CD4-positive, CD25-positive, alpha-beta regulatory T cell (primary cell): ENCODE measurements at regions not wholly inside any gene's neighbourhood (a gene's known extent, or its start where the extent isn't known, plus 50 kb on each side); places are given as distances from the start of the nearest gene placed in this dataset.

ENCODE experiments used
- ATAC-seq, 2 donors: fragments of 150-1000 bp; cut with Tn5 transposase; one replicate each; pipeline ENCODE4 v1.10.0; 2021; ENCODE audit warnings: low read depth in 2 of 2, moderate number of reproducible peaks in 2 of 2, moderate library complexity in 1 of 2
- DNase-seq, 3 donors: peaks; one replicate each; pipeline versions ENCODE4 v3.0.0 to v3.0.0-alpha.2; 2012 to 2022; ENCODE audit warnings: mixed read lengths in 1 of 3
- H3K27ac ChIP-seq: one replicate; pipeline ENCODE4 v1.7.0; 2013; ENCODE audit warnings: mild to moderate bottlenecking, low read length; ENCODE audit not compliant: insufficient read depth, poor library complexity, severe bottlenecking
- H3K27me3 ChIP-seq: one replicate; pipeline ENCODE4 v1.7.0; 2013; ENCODE audit warnings: low read length; ENCODE audit not compliant: control insufficient read depth, insufficient read depth
- H3K36me3 ChIP-seq: one replicate; pipeline ENCODE4 v1.7.0; 2013; ENCODE audit warnings: mild to moderate bottlenecking, low read length, moderate library complexity; ENCODE audit not compliant: control insufficient read depth, insufficient read depth
- H3K4me1 ChIP-seq: 2 replicates; pipeline ENCODE4 v1.7.0; 2013; ENCODE audit warnings: mild to moderate bottlenecking, low read length; ENCODE audit not compliant: insufficient read depth, control insufficient read depth, poor library complexity, severe bottlenecking
- H3K4me3 ChIP-seq: one replicate; pipeline ENCODE4 v1.7.0; 2013; ENCODE audit warnings: low read depth, mild to moderate bottlenecking, low read length, moderate library complexity
- H3K9me3 ChIP-seq, 2 experiments: 1 replicate in 1 of 2; 2 replicates in 1 of 2; pipeline ENCODE4 v1.7.0; 2013; ENCODE audit warnings: low read length in 2 of 2, mild to moderate bottlenecking in 1 of 2, moderate library complexity in 1 of 2; ENCODE audit not compliant: control insufficient read depth in 2 of 2
- H3K27ac Mint-ChIP-seq, 3 donors: one replicate each; pipeline ENCODE4 v1.8.0; 2020 to 2022; ENCODE audit warnings: mild to moderate bottlenecking in 3 of 3, mixed read lengths in 3 of 3, moderate library complexity in 2 of 3
- H3K27me3 Mint-ChIP-seq: one replicate; pipeline ENCODE4 v1.8.0; 2022; ENCODE audit warnings: mild to moderate bottlenecking, mixed read lengths
- H3K36me3 Mint-ChIP-seq: one replicate; pipeline ENCODE4 v1.8.0; 2020; ENCODE audit warnings: mixed read lengths
- H3K4me1 Mint-ChIP-seq, 4 donors: one replicate each; pipeline ENCODE4 v1.8.0; 2020 to 2022; ENCODE audit warnings: mixed read lengths in 4 of 4, mild to moderate bottlenecking in 1 of 4
- H3K4me3 Mint-ChIP-seq, 4 donors: one replicate each; pipeline ENCODE4 v1.8.0; 2020 to 2022; ENCODE audit warnings: mild to moderate bottlenecking in 4 of 4, mixed read lengths in 4 of 4, moderate library complexity in 3 of 4
- H3K9me3 Mint-ChIP-seq, 7 donors: one replicate each; pipeline ENCODE4 v1.8.0; 2020 to 2022; ENCODE audit warnings: mixed read lengths in 7 of 7, mild to moderate bottlenecking in 3 of 7, moderate library complexity in 2 of 7

DNA sequence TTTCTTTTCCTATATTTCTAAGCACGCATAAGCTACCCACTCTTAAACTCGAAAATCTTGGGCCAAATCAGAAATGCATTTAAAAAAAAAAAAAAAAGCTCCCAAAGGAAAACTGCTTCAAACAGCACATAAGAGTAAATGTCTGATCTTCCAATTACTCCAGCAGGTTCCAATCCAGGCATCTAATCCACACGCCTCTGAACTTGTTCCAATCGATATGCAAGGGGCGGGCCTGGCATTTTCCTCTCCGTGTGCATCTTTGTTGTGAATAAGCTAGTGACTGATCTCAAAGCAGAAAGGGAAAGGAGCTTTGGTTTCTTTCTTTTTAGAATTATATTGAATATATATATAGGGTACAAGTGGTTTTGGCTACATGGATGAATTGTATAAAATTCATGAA lies 365.5 kb downstream of the PRDM2 start:
- H3K27me3 Mint-ChIP-seq: no peaks in the 10 kb centered on the region

GRCh38 chr1:14067036-14067435 lies 367.0 kb downstream of the PRDM2 start:
- H3K27me3 Mint-ChIP-seq: no peaks in the 10 kb centered on the region
- no peaks in the 10 kb centered on the region for H3K4me1 Mint-ChIP-seq
- H3K27ac ChIP-seq: no peak overlapping the region
- no peaks in the 10 kb centered on the region for H3K4me1 ChIP-seq
- no peaks in the 10 kb centered on the region for H3K36me3 ChIP-seq
- no peaks in the 10 kb centered on the region for H3K9me3 ChIP-seq
- H3K4me3 Mint-ChIP-seq: no peak overlapping the region
- DNase-seq: no peak
- H3K9me3 Mint-ChIP-seq: no peaks in the 10 kb centered on the region
- no peak overlapping the region for H3K4me3 ChIP-seq
- no peak for ATAC-seq
- H3K27ac Mint-ChIP-seq: no peak overlapping the region
- H3K36me3 Mint-ChIP-seq: no peaks in the 10 kb centered on the region
- H3K27me3 ChIP-seq: no peaks in the 10 kb centered on the region

More for the DNA sequence above, 365.5 kb downstream of the PRDM2 start:
- Mint-ChIP-seq H3K27ac (no peak overlapping the region), H3K4me3 (no peak overlapping the region), H3K4me1 (no peaks in the 10 kb centered on the region), H3K9me3 (peaks cover 0 to 4% (median 0%) of the 10 kb centered on the region in 7 donors), H3K36me3 (no peaks in the 10 kb centered on the region)
- Histone ChIP-seq H3K9me3 (no peaks in the 10 kb centered on the region), H3K27ac (no peak overlapping the region), H3K27me3 (no peaks in the 10 kb centered on the region), H3K4me3 (no peak overlapping the region), H3K36me3 (no peaks in the 10 kb centered on the region), H3K4me1 (no peaks in the 10 kb centered on the region)
- ATAC-seq: no peak
- no peak for DNase-seq

GRCh38 chr1:14067711-14068110 lies 367.7 kb downstream of the PRDM2 start:
- no peaks in the 10 kb centered on the region for H3K27me3 ChIP-seq
- DNase-seq: no peak
- no peaks in the 10 kb centered on the region for H3K4me1 Mint-ChIP-seq

GRCh38 chr1:14071581-14071980 lies 371.6 kb downstream of the PRDM2 start:
- H3K27me3 ChIP-seq: no peaks in the 10 kb centered on the region
- ATAC-seq: no peak
- Mint-ChIP-seq H3K4me3 (no peak overlapping the region), H3K36me3 (no peaks in the 10 kb centered on the region), H3K27me3 (no peaks in the 10 kb centered on the region), H3K4me1 (no peaks in the 10 kb centered on the region), H3K27ac (no peak overlapping the region), H3K9me3 (peaks cover 0 to 2% (median 0%) of the 10 kb centered on the region in 7 donors)
- H3K27ac ChIP-seq: no peak overlapping the region
- no peak for DNase-seq
- no peaks in the 10 kb centered on the region for H3K36me3 ChIP-seq
- no peak overlapping the region for H3K4me3 ChIP-seq
- H3K4me1 ChIP-seq: no peaks in the 10 kb centered on the region
- H3K9me3 ChIP-seq: no peaks in the 10 kb centered on the region

More at GRCh38 chr1:14067711-14068110, 367.7 kb downstream of the PRDM2 start:
- Histone ChIP-seq H3K4me1 (no peaks in the 10 kb centered on the region), H3K9me3 (no peaks in the 10 kb centered on the region), H3K4me3 (no peak overlapping the region), H3K27ac (no peak overlapping the region), H3K36me3 (no peaks in the 10 kb centered on the region)
- no peak overlapping the region for H3K4me3 Mint-ChIP-seq
- no peaks in the 10 kb centered on the region for H3K27me3 Mint-ChIP-seq
- ATAC-seq: no peak
- no peaks in the 10 kb centered on the region for H3K36me3 Mint-ChIP-seq
- H3K9me3 Mint-ChIP-seq: no peaks in the 10 kb centered on the region
- H3K27ac Mint-ChIP-seq: no peak overlapping the region

DNA sequence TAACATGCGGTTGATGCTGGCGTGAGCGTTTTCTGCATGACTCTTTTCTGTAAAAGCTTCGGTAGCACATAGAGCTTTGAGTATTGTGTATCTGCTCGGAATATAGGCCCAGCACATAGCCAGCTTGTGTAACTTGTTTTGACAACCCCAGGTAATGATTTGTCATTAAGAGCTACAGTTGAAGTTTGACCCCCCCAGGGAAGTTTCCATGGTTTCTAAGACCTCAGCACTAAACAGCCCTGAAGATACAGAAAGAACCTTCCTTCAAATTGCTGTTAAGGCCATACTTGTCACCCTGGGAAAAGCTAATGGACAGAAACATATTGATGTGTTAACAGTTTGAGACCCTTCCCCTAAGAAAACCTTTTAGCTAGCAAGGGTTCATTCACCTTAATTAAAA lies 380.7 kb downstream of the PRDM2 start:
- no peaks in the 10 kb centered on the region for H3K36me3 ChIP-seq
- no peaks in the 10 kb centered on the region for H3K4me1 ChIP-seq
- ATAC-seq: no peak
- H3K27ac ChIP-seq: no peak overlapping the region
- no peaks in the 10 kb centered on the region for H3K36me3 Mint-ChIP-seq
- H3K9me3 Mint-ChIP-seq: peaks cover 0 to 7% (median 0%) of the 10 kb centered on the region in 7 donors
- no peak overlapping the region for H3K27ac Mint-ChIP-seq
- no peaks in the 10 kb centered on the region for H3K4me1 Mint-ChIP-seq
- no peak for DNase-seq
- H3K27me3 Mint-ChIP-seq: peaks cover 5% of the 10 kb centered on the region
- H3K4me3 ChIP-seq: no peak overlapping the region
- no peak overlapping the region for H3K4me3 Mint-ChIP-seq
- H3K27me3 ChIP-seq: no peaks in the 10 kb centered on the region
- no peaks in the 10 kb centered on the region for H3K9me3 ChIP-seq

GRCh38 chr1:14082331-14082730 lies 382.3 kb downstream of the PRDM2 start:
- no peak for DNase-seq

GRCh38 chr1:14083277-14083676 lies 383.3 kb downstream of the PRDM2 start:
- Mint-ChIP-seq H3K36me3 (no peaks in the 10 kb centered on the region), H3K4me1 (no peaks in the 10 kb centered on the region), H3K9me3 (peaks cover 0 to 7% (median 0%) of the 10 kb centered on the region in 7 donors), H3K27ac (no peak overlapping the region), H3K4me3 (no peak overlapping the region), H3K27me3 (peaks cover 5% of the 10 kb centered on the region)
- Histone ChIP-seq H3K36me3 (no peaks in the 10 kb centered on the region), H3K27ac (no peak overlapping the region), H3K9me3 (no peaks in the 10 kb centered on the region), H3K4me3 (no peak overlapping the region), H3K4me1 (no peaks in the 10 kb centered on the region), H3K27me3 (no peaks in the 10 kb centered on the region)
- DNase-seq (no peak), ATAC-seq (no peak)

More at GRCh38 chr1:14082331-14082730, 382.3 kb downstream of the PRDM2 start:
- no peaks in the 10 kb centered on the region for H3K36me3 Mint-ChIP-seq
- Histone ChIP-seq H3K27me3 (no peaks in the 10 kb centered on the region), H3K4me3 (no peak overlapping the region), H3K9me3 (no peaks in the 10 kb centered on the region), H3K4me1 (no peaks in the 10 kb centered on the region), H3K27ac (no peak overlapping the region), H3K36me3 (no peaks in the 10 kb centered on the region)
- peaks cover 5% of the 10 kb centered on the region for H3K27me3 Mint-ChIP-seq
- H3K9me3 Mint-ChIP-seq: peaks cover 0 to 7% (median 0%) of the 10 kb centered on the region in 7 donors
- no peaks in the 10 kb centered on the region for H3K4me1 Mint-ChIP-seq
- no peak for ATAC-seq
- H3K27ac Mint-ChIP-seq: no peak overlapping the region
- H3K4me3 Mint-ChIP-seq: no peak overlapping the region

DNA sequence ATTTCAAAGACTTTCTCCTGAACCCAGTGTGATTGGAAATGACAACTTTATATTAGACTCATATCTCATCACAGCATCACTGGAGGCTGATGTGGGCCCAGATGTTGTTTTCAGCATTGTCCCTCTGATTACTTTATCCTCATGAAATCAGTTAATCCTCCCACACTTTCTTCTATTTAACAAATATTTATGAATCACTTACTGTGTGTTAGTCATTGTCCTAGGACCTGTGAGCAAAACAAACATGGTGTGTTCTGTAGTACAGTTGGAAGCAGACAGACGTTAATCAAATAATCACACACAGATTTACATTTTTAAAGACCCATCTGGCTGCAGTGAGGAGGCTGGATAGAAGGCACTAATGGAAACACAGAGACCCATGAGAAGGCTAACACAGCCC lies 383.7 kb downstream of the PRDM2 start:
- no peak overlapping the region for H3K4me3 ChIP-seq
- H3K9me3 Mint-ChIP-seq: peaks cover 0 to 7% (median 0%) of the 10 kb centered on the region in 7 donors
- no peak overlapping the region for H3K4me3 Mint-ChIP-seq
- H3K36me3 ChIP-seq: no peaks in the 10 kb centered on the region
- no peak for ATAC-seq
- DNase-seq: no peak
- H3K4me1 Mint-ChIP-seq: no peaks in the 10 kb centered on the region
- H3K27me3 Mint-ChIP-seq: peaks cover 5% of the 10 kb centered on the region
- H3K4me1 ChIP-seq: no peaks in the 10 kb centered on the region
- H3K9me3 ChIP-seq: no peaks in the 10 kb centered on the region
- no peaks in the 10 kb centered on the region for H3K36me3 Mint-ChIP-seq
- no peak overlapping the region for H3K27ac Mint-ChIP-seq
- no peaks in the 10 kb centered on the region for H3K27me3 ChIP-seq
- H3K27ac ChIP-seq: no peak overlapping the region
